Left renal pelvis (tissue), 4 donors: ENCODE measurements at regions not wholly inside any gene's neighbourhood (a gene's known extent, or its start where the extent isn't known, plus 50 kb on each side); places are given as distances from the start of the nearest gene placed in this dataset.

Source experiments
- DNase-seq, 4 donors: peaks; one replicate each; pipeline ENCODE4 v3.0.0-alpha.2; 2013; ENCODE audit warnings: low read depth in 4 of 4, low spot score in 3 of 4

DNA sequence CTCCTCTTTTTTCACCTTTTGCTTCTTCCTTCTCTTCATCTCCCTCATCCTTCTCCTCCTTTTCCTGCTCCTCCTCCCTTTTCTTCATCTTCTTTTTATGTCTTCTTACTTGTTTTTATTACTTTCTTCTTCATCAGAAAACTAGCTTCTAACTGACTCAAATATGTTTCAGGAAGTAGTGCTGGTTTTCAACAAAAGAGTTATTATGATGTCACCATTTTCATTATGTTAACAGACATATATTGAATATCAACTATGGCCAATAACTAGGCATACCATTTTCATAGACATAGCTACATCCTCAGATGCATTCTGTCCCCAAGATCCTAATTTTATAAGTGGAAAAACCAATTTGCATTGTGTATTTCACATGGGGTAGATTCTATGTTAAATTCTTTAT lies 252.9 kb upstream of the PAPPA start:
- DNase-seq, result no peak

DNA sequence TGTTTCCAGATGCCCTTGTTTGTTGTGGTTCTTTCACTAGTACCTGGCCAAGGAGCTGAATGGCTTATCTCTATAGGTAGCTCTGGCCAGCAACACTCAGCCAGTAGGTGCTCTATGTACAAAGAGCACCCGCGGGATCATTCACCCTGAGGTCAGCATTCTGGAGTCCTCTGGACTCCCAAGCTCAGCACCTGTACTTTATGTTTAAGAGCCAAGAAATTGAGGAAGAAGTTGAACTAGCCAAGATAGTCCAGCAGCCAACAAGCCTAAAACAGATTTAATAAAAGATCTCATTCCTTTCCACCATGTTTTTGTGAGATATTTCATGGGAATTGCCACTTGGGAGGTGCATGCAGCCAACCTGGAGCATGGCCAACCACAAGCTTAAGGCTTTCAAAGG lies 242.6 kb upstream of the PAPPA start:
- no peak for DNase-seq

DNA sequence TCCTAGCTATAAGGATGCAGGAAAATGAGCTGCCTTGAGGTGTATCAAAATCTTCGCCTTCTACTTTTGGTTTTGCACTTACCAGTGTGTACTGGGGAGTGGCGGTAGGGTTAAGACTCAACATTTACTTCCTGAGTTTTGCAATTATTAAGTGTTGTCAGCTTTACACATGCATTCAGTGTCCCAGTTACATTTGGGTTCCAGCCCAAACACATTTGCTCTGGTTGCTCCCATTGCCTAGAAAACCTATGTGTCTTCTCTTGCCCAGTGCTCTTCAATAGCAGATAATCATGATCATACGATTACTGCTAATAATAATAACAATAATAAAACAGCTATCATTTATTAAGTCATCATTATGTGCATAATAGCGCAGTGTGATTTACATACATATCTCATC lies 241.5 kb upstream of the PAPPA start:
- no peak for DNase-seq

DNA sequence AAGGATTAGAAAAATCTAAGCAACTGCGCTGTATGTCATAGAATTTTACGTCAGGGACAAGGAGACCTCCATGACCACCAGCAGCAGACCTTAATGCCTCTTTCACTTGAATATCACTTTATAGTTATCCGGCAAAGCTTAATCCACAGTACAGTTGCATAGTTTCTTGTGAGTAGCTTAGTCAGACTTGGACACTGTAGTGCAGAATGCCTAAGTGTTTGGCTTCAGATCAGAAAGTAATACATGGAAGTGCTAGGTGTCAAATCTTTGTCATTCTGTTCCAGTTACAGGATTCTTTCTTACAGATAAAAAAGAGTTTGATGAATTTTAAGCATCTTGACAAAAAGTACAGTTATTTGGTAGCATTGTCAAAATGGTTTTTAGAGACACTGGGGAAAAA lies 239.9 kb upstream of the PAPPA start:
- no peak for DNase-seq

DNA sequence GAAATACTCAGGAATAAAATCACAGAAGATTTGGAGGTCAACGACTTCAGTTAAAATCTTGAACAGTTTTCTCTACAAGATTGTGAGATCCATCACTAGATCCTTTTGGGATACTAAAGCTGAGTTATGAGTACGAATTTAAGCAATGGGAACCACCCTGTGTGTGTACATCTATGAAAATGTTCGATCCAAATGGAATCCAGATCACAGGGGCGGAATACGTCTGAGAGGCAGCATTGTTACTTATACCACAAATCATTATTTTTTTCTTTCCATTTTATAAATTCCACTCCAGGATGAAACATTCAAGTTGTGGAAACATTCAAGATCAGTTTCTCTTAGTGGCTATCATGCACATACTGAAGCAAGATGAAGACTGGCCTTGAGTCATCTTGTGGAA lies 239.3 kb upstream of the PAPPA start:
- no peak for DNase-seq

DNA sequence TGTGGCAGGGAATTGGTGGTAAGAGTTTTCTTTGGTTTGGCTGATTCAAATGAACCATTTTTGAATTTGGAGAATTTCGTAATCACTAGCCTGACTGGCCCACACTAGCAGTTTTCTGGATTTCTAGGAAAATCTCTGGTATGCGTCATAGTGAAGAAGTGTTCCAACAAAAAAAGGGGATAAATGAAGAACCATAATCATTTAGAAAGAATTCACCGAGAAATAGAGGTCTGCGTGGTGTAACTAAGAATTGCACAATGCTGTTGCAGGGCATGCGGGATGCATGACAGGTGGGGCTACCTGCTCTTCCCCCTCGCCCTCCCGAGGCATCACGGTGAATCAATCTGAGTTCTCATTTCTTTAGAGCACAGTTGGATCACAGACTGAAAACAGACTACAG lies 232.3 kb upstream of the PAPPA start:
- no peak for DNase-seq

DNA sequence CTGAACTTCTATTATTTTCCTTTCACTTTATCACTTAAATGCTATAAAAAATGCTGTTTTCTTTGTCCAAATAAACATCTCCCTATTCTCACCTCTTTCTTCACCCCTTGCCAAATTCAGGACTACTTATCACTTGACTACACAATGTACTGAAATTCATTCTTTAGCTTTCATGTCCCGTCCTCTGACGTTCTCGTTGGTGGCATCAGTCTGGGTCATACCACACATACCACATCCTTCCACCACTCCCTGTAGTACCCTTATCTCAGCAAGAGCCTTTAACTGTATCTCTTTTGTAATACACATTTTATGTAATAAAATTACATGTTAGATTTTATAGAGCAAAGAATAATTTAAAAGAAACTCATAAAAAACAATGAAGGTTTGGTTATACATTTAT lies 231.1 kb upstream of the PAPPA start:
- no peak for DNase-seq

DNA sequence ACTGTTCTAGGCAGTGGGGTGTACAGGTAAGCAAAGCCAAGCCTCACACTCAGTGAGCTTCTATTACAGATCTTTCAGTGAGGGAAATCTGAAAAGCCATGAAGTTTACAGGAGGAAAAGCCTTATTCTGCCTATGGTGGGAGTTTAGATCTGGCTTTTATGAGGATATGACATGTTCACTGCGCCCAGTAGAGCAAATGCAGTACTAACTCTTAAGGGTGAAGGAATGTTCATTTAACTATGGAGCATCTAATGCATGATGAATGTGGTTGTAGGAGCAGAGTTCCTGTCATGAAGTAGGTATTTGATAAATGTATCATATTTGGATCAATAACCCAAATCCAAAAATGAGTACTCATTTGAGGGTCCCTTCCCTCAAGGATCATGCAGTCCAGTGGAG lies 230.2 kb upstream of the PAPPA start:
- no peak for DNase-seq

DNA sequence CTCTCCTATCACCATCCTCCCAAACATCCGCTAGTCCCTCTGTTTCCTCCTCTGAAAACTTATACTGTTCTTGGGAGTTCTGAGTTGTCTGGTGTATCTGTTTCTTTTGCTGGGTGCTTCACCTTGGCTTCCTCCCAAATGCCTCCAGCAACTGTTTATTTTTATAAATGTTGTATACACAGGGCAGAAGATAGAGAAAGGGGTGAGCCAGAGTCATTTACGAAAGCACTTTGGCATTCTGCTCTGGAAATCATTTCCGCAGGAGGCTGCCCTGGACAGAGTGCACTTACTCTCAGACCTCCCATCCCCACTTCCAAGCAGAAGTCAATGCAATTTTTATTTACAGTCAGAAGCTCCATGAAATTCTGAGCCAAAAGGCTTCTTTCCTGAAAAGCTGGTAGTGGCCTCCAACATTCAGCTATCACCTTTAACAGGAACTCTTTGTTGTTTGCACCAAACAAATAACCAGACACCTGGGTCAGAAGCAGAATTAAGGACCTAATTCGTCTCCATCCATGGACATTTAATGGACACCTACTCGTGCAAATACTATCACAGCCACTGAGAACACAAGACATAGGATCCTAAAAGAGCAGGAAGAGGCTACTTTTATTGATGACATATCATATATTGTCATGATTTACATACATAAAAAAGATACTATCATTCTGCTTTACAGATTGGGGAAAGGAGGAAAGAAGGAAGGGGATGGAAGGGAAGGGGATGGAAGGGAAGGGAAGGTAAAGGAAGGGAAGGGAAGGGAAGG lies 229.5 kb upstream of the PAPPA start:
- DNase-seq, result no peak

DNA sequence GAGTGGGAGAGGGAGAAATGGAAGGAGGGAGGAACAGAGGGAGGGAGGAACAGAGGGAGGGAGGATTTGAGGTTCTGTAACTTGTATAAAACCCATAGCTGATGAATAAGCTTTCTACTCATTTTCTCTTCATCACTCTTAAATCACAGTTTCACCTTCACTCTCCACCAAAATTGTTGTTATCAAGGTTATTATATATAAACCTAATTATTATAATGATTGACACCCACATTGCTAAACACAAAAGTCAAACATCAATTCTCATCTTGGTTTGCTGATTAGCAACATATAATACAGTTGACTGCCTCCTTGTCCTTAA lies 229.0 kb upstream of the PAPPA start:
- DNase-seq, result no peak

DNA sequence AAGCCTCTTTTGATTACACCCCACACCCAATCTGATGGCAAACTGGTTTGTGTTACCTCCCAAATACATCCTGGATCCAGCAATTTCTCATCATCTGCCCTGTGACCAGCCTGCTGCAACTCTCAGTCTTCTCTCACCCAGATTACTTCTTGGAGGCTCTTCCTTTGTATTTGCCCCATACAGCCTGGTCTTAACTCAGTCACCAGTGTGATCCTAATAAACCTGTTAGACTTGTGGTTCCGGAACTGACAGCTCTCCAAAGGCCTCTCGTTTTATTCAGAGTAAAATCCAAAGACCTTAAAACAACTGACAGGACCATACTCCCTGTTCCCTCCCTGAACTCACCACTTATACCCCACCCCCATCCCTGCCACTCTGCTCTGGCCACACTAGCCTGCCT lies 228.2 kb upstream of the PAPPA start:
- DNase-seq, result no peak

DNA sequence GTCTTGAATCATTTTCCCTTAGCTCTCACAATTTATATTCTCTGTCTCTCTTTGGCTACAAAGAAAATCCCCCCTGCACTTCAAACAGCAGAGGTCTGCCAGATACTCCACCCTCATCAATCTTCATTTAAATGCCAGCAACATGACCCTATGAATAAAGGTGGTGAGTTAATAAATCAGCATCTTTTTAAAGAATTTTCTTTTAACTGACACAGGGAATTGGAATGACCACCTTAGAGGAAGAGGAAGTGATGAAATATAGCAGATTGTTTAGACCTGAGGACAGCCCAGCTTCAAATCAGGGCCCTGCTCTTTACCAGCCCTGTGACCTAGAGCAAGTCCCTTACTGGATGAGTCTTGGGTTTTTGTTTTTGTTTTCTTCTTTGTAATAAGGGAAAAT lies 223.1 kb upstream of the PAPPA start:
- no peak for DNase-seq

DNA sequence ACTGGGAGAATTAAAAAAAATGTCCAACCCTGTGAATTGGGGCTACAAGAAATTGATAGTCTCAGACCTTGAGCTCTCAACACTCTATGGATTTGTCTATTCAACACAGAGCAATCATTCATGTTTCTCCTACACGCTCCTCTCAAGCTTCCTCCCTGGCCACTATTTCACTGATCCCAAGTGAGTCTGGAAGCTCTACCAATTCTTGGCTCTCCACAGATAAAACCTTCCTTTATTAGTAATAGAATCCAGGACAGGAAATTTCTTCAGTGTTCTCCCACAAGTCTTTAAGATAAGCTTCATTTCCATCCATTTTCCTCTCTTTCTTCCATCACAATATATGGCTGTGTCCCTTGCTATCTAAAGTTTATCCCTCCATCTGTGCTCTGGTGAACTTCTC lies 215.1 kb upstream of the PAPPA start:
- DNase-seq, result no peak

DNA sequence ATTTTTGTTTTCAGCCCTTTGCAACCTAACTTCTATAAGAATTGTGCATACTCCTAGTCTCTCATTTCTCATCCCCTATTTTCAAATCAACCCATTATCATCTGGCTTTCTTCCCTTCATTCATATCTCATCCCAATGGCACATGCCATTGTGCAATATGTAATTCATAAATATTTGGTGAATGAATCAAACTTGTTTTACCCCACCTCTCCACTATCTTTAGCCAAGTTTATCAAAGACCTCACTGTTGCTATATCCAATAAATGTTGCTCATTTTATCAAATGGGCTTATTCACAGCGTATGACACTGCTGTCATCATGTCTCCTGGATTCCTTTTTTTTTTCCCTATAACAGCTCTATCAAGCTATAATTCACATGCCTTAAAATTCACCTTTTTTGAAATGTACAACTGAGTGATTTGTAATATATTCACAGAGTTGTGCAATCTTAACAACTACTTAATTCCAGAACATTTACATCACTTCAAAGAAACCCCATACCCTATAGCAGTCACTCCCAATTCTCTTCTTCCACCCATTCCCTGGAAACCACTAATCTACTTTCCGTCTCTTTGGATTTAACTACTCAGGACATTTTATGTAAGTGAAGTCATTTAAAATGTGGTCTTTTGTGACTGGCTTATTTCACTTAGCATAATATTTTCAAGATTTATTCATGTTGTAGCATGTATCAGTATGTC lies 214.4 kb upstream of the PAPPA start:
- no peak for DNase-seq

DNA sequence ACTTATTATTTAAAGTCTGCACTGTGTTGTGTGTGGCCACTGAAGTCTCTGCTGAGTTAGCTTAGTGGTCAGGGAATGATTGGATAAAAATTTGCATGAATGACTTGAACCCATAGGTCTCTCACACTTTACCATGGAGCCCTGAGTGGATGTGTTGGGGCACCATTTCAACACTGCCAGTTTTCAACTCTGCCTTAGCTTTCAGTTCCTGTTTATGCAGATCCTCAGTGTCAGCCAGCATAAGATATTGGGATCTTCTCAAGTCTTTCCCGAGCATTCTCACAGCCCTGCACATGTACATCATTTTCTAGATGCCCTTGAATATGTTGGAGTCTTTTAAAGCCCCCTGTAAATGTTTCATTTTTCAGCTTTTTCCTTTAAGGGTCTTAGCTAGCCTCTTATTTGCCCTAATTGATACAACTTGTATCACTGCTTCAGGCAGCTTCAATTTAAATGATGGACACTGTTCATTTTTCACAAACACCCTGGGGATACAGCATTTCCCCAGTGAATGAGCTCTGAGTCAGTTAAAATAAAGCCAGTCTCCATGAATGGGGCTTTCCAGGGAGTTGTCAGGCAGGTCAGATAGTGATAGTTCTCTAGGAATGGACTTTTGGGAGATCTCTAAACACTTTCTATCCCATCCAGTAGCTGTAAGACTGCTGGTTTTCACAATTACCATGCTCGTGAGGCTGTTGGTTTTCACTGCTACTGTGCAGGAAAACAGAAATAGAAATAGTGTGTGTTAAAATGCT lies 211.9 kb upstream of the PAPPA start:
- DNase-seq, result no peak

DNA sequence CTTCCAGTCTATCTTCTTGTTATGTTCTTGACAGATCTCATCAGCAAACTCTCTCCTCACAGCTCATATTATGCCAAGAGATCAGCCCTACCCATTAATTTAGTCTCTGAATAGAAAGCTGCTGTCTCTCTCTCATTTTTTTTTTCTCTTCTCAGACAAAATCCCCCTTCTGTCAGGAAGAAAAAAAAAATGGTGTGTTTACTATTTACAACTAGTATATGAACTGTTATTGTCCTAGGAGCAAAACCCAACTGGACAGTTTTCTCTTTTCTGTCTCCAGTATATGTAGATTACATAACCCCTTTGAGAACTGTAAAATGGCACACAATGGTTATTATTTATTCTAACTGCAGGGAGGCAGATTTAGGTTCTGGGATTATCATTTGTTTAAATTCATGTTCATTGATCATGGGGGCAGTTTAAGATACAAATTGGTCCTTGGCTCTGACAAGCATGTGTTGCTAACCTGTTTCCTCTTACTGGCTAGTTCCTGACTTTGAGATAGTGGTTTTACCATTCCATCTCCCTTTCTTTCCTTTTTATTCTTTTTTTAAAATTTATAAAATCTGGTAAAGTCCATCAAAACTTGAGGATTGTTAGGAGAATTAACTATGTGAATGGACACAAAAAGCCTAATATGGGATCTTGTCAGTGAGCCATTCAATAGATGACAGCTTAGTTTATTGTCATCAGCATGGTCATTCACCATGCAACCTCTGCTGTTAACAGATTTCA lies 210.0 kb upstream of the PAPPA start:
- no peak for DNase-seq

DNA sequence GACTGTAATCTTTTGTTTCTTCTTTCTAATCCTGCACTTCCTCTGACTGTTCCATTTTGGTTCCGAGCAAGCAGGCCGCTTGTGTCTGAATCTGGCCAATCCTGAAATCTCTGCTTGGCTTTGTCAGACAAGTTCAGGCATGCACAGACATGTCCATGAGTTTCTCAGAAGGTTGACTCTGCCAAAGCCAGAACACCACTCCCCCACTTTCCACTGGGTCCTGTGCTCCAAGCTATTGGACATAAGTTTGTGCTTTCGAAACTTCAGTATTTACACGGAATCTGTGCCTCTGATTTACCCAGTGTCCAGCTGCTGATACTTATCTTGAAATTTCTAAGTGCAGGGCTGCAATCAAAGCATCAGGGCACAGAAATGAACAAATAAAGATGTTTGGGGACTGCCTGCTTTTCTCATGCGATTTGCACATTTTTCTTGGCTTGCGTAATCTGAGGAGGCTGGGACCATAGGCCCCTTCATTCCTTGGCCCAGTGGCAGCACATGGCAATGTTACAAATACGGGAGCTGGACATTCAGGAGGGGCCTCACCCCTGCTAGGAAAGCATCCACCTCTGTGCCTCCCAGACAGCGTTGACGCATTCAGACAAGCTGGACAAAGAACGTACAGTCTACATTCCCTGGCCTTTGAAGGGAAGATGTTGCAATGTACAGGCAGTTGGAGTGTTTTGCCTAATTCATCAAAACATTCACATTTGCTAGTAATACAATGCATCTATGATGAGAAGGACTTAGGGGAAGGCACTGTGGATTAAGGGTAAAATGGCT lies 209.2 kb upstream of the PAPPA start:
- no peak for DNase-seq

DNA sequence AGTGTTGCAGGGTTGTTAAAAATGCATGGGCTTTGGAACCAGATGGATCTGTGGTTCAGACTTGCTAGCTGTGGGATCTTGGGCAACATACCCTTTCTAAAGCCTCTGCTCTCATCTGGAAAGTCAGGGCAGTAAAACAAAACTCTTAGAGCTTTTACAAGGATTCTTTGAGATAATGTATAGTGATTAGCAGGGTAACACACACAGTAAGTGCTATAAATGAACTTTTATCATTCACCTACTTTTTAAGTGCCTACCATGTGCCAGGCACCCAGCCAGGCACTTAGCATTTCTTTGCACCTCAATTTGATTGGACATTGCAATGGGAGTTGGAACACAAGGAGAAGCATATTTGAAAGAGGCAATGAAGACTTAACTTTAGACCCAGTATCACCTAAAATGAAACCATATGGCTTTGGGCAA lies 208.6 kb upstream of the PAPPA start:
- DNase-seq, result no peak

DNA sequence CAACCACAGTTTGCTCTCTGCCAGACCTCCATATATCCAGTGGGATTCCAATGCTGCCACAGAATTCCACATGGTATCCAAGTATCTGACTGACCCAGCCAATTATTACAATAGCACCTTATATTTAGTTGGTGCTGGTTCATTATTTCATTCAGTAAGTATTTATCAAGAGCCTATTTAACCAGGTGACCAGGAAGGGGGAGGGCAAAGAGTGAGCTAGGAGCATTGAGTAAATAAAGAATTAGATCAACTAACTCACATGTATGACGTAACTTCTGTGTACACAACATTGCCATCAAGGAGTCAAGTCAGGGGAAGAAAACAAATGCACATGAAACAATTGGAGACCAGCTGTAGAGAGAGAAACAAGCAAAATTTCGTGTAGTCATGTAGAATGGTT lies 207.1 kb upstream of the PAPPA start:
- no peak for DNase-seq

DNA sequence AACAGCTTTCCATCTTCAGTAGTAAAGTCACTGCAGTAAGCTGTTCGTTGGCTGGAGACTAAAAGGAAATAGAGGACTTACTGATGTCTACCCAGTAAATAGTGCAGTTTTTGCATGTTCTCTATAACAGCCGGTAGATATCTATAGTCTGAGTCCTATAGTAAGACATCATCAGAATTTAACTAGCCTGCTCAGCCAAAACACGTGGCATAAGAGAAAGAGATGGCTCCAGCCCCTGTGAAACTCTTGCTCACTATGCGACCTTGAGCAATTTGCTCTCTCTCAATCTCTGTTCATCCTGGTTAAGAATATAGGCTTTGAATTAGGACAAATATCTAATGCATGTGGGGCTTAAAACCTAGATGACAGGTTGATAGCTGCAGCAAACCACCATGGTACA lies 201.6 kb upstream of the PAPPA start:
- no peak for DNase-seq
